HG03439 (cell line): ENCODE measurements at regions not wholly inside any gene's neighbourhood (a gene's known extent, or its start where the extent isn't known, plus 50 kb on each side); places are given as distances from the start of the nearest gene placed in this dataset.

ENCODE experiments used
- ATAC-seq: cut with Tn5 transposase; IDR thresholded peaks from one replicate; pipeline ENCODE4 v1.9.1; 2021; ENCODE audit warnings: mild to moderate bottlenecking, moderate library complexity; ENCODE audit not compliant: unreplicated experiment

DNA sequence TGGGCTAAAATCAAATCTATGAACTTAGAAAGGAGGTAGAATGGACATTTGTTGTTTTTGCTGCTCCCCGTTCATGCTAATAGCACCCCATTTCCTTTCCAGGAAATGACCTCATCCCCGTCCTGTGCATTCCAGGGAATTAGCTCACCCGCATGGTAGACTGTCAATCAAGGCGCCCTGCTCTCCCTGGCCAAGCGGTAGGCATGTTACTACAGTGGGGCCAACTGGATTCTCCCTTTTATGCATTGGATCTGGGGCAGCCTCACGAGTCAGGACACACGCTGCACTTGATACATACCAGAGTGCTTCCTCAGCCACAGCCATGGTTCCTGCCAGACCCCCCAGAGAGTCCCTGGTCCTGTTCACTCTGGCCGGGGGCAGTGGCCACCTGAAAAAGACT, 111.0 kb upstream of the PTCH1 start:
- no peak for ATAC-seq

DNA sequence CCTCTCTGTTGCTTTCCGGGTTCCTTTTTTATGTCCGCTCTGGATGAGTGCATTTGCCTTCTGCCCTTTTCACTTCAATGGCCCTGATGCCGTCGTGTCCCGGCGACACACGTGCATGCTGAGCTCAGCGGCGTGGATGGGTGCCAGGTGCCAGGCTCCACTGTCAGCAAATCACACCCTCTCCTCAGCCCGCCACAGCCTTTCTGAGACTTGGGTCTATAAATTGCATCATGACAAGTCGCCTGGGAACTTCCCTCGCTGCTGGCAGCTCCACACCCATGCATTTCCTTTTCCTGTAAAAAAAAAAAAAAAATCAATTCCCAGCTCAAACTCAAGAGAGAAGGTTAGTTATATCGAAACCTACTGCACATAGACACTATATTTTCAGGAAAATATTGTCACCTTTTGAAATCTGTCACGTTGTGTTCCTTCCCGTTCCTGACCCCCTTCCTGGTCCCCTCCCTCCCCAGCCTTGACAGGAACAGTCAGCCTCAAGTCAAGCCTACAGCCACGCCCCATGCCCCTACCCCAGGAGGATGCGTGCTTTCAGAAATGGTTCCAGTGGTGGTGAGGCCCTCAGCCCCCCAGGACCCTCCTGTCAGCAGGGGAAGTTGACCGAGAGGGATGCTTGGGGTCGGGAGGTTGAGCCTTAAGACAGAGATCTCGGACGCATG, 110.3 kb upstream of the PTCH1 start:
- ATAC-seq = no peak

DNA sequence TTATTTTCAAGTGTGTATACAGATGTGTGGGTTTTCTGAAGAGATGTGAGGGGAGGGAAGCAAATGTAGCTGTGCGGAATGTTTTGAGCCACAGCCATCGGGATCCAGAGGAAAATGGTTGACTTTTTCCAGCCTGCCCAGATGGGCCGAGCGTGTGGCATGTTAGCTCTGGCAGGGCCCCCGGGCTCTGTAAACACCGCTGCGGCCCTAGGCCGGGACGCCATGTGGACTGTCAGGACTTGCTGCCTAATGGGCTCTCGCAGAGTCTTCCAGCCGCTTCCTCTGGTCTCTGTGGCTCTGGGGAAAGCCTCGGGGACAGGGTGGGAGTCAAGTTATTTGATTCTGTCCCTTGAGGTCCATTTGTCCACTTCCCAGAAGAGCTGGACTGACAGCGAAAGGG, 109.6 kb upstream of the PTCH1 start:
- ATAC-seq = no peak

DNA sequence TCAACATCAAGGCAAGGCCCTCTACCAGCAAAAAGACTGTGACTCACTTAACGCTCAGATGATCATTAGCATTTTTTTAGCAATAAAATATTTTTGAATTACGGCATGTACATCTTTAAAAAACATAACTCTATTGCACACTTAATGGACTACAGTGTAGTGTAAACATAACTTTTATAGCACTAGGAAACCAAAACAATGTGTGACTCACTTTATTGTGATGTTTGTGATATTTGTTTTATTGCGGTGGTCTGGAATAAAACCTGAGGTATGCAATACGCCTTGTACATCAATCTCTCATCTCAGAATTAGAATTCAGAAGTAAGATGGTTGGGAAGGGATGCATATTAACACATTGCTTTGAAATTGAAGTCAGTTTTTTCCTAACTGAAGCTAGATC, 106.9 kb upstream of the PTCH1 start:
- ATAC-seq = no peak

DNA sequence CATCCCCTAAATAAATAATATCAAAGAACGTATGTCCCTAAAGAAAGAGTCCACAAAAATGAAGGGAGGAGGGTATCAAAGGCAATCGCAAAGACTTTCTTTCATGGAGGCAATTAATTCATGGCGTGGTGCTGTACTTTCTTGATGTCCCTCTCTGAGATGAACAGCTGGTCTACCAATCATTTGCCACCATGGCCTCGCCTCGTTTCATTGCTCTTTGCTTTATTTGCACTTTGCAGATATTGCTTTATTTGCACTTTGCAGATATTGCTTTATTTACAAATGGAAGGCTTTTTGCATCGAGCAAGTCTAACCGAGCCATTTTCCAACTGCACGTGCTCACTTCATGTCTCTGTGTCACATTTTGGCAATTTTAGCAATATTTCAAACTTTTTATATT, 104.0 kb upstream of the PTCH1 start:
- ATAC-seq = no peak

DNA sequence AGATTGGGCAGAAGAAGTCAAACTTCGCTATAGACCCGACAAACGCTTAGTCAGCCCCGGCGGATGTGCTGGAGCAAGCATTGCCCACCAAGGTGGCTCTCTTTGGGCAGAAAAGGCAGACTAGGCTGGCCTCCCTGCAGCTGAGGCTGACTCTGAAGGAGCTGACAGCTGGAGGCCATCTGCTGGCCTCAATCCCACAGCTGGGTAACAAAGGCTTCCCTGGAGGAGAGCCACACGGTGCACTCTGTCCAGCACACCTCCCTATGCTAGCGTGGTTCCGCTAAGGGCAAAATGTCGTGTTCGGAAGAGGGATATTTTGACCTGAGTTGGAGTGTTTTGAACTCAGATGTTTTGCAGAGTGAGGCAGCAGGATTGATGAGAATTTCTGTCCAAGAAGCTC, 103.5 kb upstream of the PTCH1 start:
- ATAC-seq = no peak

DNA sequence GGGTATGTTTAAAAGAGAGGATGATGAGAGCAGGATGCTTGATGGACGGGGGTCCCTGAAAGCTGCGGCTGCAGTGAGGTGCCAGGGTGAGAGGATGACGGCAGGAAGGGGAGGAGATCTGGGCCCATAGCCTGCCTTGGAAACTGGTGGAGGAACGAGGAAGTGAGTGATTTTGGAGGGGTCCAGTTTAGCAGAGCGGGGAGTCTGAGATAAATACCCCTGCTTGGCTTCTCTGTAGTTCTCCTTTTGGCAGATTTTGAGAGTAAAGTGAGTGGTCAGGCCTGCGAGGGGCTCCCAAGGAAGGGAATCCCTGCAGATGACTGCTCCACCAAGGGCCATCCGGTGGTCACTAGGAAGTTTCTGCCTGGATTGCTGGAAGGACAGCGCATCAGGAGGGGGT, 98.5 kb upstream of the PTCH1 start:
- ATAC-seq = no peak

DNA sequence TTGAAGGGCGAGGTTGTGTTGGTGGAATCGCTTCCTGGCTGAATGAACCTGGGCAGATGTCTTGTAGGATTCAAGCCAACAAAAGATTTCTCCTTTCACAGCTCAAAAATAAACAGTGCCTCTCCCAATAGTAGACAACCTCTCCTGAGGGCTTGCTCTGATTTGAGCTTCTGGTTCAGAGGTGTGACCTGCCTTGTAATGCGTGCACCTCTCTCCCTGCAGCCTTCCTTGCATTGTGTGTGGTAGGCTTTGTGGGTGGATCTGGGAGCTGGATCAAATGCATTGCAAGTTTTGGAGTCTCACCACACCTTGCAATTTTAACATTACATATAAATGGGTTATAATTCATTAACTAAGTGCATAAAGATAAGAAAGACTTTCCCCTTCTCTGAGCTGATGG, 96.9 kb upstream of the PTCH1 start:
- no peak for ATAC-seq

DNA sequence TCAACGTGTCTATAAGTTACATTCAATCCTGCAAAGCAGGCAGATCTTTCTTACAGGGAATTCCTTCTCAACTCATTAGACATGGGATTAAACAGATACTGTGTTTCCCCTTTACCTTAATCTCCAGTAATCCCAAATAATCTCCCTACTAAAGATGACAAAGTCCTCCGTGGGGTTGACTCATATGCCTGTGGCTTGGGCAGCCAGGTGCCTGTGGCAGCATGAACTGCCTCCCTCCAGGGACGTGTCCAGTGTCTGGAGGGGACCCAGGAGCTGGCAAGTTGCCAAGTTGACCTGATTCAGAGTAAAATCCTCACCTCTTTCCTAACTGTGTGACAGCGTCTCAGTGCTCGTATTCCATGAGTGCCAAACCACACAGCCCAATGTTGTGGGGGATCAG, 94.6 kb upstream of the PTCH1 start:
- ATAC-seq = no peak

DNA sequence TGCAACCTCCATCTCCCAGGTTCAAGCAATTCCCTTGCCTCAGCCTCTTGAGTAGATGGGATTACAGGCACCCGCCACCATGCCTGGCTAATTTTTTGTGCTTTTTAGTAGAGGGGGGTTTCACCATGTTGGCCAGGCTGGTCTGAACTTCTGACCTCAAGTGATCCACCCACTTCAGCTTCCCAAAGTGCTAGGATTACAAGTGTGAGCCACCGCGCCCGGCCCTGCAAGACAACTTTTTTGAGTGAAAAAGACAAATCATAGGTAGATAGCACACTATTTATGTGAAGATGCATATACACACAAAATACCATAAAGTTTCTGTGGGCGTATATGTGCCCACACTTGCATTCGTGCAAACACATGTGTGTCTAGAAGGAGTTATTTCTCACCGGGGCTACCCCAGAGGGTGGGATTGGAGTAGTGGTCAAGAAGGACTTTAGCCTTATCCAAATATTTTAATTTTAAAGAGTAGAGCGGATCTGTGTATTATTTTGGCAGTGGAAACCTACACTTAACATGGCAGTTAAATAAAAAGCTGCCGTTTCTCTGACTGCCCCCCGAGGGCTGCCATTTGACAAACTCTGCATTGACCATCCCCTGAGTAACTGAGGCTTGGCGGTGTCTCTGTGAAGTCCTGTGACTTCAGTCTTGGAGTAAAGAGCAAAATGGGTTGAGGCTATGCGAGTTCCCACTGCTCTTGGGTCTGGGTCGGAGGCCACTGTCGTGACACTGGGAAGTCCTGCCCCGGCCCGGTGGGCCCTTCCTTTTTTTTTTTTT, 93.4 kb upstream of the PTCH1 start:
- ATAC-seq = no peak

DNA sequence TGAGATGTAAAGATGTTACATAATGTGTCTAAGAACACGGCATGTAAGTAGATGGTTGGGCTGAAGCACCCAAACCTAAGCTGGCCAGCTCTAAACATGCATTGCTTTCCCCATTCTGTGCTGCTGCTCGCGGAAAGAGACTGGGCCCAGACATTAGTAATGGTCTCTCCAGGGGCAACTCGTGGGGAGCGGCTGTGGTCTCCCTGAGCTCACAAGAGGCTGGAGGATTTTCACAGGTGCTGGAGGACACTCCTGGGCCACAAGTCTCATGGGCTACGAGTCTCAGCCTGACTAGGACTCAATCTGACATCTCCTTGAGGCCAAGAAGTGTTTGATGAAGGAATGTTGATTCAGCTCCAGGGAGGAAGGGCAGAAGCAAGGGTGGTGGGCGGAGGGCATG, 92.7 kb upstream of the PTCH1 start:
- ATAC-seq = no peak

DNA sequence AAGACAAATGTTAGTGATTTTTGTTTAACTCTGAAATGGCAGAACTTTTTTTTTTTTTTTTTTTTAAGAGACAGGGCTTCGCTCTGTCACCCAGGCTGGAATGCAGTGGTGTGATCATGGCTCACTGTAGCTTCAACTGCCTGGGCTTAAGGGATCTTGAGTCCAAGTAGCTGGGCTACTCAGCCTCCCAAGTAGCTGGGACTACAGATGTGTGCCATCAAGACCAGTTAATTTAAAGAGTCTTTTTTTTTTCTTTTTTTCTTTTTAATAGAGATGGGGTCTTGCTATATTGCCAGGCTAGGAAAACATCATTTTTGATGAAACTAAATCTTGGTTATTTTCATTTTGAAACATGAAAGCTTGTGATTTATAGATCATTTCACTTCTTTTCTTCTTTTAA, 91.6 kb upstream of the PTCH1 start:
- ATAC-seq = no peak

DNA sequence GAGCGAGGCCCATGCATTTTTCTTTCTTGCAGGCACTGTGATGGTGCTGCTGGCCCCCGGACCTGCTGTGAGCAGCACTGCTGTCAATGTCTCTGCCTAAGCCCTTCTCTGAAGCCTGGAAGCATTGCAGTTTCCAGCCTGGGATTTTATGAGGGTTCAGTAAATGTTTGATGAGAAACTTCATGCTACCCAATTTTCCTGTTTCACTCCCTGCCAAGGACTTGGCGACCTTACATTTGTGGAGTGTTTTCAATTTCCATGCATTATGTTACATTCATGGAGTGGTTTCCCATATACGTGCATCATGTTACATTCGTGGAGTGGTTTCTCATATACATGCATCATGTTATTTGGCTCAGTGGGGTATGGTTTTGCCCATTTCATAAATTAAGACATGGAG, 90.7 kb upstream of the PTCH1 start:
- ATAC-seq = no peak

DNA sequence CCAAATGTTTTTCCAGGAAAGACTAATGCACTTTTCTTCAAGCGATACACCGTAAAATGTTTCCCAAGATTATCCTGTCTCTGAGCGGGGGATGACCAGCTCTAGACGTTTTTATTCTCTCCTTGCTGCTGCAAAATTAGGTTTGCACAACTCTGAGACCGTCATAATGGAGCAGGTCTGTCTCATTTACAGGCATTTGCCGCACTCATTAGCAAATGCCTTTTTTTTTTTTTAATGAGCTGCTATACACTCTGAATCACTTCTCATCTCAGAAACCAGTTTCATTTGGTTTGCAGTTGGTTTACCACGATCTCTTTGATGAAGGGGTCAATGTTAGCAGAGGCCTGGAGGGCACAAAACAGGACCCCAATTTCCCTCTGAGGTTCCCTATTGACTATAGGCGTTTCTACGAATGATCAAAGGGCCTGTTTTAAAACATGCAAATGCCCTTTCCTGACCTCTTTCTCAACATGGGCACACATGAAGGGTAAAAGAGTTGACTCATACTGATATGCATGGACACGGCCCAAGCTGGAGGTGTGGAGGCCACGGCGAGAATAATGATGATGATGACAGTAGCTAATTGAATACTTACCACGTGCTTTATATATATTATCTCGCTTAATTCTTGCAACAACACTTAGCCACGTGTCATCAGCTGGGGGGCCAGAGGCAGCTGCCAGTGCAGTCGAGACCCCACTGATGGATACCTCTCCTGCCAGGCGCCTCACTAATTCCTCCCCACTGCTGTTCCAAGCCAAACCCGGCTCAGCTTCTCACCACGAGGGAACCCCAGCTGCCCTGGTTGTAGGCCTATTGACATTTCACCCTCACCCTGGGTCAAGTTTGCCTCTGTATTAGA, 89.9 kb upstream of the PTCH1 start:
- no peak for ATAC-seq

DNA sequence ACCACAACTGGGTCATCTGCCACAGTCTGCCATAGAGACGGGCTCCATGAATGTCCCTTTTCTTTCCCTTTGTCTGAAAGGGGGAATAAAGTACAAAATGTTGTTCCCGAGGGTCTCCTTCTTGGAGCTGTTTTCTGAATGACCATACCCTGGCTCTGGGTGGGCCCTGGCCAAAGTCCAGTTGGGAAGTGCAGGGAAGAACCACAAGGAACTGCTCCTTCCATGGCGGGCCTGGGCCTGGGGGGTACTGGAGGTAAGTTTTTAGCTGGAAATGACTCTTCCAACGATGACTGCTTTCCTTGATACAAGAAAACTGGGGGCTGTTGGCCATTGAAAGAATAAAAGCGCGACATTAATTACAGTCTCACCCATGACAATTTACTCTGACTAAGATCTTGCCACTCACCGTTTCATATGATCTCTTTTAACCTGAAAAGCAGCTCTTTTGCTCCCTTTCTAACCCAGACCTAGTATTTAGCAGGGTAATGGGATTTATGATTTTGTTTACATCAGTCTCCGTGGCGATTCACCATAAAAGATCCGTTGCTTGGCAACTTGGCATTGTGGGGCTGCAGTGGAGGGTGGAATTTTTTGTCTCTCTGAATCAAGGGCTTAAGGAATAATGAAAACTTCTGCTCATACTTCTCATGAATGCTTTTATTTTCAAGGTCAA, 89.2 kb upstream of the PTCH1 start:
- no peak for ATAC-seq

DNA sequence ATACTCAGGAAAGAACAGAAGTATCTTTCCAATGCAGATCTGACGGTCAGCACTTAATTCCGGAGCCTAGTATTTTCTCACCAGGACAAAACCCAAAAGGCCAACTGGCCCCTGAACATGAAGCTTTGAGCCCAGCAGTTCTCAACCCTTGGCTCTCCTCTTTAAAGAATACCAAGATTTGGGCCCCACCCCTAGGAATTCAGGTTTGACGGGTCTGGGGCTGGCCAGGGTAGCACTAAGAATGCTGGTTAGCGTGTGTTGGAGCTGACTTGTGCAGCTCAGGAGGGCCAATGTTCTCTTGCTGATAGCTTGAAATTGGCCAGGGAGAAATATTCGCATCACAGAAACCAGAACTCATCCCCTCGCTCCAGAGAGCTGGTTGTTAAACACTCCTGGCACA, 88.3 kb upstream of the PTCH1 start:
- no peak for ATAC-seq

DNA sequence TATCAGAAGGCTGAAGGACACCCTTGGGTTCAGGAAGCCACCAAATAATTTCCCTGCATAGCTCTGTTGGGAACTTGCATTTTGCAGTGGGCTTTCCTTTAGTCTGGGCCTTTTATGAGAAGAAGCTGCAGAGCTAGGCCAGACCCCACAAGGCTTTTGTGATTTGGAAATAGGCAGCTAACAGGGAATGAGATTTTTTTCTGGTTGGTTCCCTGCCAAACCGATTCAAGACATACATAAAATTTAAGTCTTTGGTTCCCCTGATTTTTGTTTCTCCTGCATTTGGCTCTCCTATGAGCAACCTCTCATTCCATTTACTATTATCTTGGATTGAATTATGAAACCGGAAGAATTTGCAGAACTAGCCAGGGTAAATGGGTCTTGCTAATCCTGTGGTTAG, 81.5 kb upstream of the PTCH1 start:
- ATAC-seq = no peak

DNA sequence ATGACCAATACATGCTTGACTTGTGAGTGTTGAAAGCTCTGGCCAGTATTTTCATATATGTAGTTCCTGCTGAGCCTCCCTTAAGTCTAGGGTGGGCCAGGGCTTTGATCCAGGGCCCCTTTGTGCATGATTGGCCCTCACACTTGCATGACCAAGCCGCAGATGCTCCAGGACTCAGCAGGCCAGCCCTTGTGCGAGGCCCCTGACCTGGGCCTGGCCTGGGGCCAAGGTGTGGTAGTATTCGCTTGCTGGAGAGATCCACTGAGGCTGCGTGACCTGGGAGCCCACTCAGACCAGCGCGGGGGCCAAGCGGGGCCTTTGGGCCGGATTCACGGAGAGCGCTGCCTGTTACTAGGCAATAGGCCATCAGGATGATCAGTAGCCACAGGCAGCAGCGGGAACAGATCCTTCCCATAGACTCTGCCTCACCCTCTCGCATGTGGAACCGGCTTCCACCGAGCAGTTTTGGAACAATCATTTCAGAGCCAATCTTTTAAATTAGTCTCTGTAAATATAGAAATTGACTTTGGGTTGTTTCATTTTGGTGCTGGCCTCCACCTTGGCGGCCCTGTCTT, 79.0 kb upstream of the PTCH1 start:
- no peak for ATAC-seq

DNA sequence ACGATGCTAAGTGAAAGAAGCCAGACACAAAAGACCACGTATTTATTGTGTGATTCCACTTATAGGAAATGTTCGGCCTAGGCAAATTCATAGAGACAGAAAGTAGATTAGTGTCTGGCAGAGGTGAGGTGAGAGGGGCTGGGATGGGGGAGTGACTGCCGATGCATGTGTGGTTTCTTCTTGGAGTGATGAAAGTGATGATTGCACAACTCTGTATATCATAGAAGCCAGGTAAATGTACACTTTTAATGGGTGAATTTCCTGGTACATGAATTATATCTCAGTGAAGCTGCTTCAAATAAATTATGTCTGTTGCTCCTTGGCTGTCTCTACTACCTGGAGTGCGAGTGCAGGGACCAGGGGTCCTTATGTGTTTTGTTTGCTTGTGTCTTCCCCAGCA, 76.2 kb upstream of the PTCH1 start:
- ATAC-seq = no peak

DNA sequence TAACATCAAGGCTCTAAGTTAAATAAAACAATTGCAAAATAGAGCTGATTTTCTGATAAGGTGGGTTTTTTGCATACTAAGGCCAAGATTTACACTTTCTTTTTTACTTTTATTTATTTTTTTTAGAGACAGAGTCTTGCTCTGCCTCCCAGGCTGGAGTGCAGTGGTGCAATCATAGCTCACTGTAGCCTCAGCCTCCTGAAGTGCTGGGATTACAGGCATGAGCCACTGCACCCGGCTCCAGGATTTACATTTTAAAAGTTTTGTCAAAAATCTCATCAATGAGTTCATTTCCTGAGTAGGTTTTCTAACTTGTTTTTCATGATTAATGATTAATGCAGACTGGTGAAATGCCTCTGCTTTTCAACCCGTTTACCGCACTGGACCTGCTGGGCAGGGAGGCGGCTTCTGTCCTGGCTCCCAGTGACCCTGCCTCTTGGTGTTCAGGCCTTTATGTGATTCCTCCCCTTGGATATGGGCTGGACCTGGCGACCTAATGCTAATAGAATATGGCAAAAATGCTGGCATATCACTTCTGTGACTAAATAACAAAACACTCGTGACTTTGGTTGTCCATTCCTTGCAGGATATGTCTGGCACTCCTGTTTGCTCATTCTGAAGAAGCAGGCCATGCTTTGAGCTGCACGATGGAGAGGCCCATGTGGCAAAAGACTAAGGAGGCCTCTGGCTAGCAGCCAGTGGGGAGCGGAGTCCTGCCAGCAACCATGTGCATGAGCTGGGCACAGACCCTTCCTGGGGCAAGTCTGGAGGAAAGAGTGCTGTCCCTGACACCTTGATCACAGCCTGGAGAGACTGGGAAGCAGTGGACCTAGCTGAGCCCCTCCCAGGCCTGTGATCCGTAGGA, 72.2 kb upstream of the PTCH1 start:
- ATAC-seq = no peak
